Ishikawa (cell line): ENCODE measurements at regions not wholly inside any gene's neighbourhood (a gene's known extent, or its start where the extent isn't known, plus 50 kb on each side); places are given as distances from the start of the nearest gene placed in this dataset.

Source experiments
- CEBPB ChIP-seq: IDR thresholded peaks from 2 replicates; pipeline ENCODE4 v1.6.1; 2012
- CREB1 ChIP-seq: IDR thresholded peaks from 2 replicates; pipeline ENCODE4 v1.6.1; 2012; ENCODE audit warnings: low read depth
- EGR1 ChIP-seq: IDR thresholded peaks from 2 replicates; pipeline ENCODE4 v1.6.1; 2012
- EP300 ChIP-seq: IDR thresholded peaks from 2 replicates; pipeline ENCODE4 v1.6.1; 2012; ENCODE audit warnings: borderline replicate concordance
- FOXM1 ChIP-seq: IDR thresholded peaks from 2 replicates; pipeline ENCODE4 v1.6.1; 2012; ENCODE audit warnings: low read depth, borderline replicate concordance
- NFIC ChIP-seq: IDR thresholded peaks from 2 replicates; pipeline ENCODE4 v1.6.1; 2012
- RAD21 ChIP-seq: IDR thresholded peaks from 2 replicates; pipeline ENCODE4 v1.6.1; 2012; ENCODE audit warnings: low read depth
- TAF1 ChIP-seq: IDR thresholded peaks from 2 replicates; pipeline ENCODE4 v1.6.1; 2012; ENCODE audit warnings: low read depth, mild to moderate bottlenecking
- TCF12 ChIP-seq: IDR thresholded peaks from 2 replicates; pipeline ENCODE4 v1.6.1; 2012; ENCODE audit warnings: low read depth
- TEAD4 ChIP-seq: IDR thresholded peaks from 2 replicates; pipeline ENCODE4 v1.6.1; 2012
- YY1 ChIP-seq: IDR thresholded peaks from 2 replicates; pipeline ENCODE4 v1.6.1; 2012; ENCODE audit warnings: low read depth
- ZBTB7A ChIP-seq: IDR thresholded peaks from 2 replicates; pipeline ENCODE4 v1.6.1; 2012; ENCODE audit warnings: low read depth
- TF ChIP-seq, protein P1 (sequence below): IDR thresholded peaks from 2 replicates; pipeline ENCODE4 v1.6.1; 2012; ENCODE audit warnings: low read depth, mild to moderate bottlenecking
- TF ChIP-seq, protein P2 (sequence below): IDR thresholded peaks from 2 replicates; pipeline ENCODE4 v1.6.1; 2012
- TF ChIP-seq, protein P3 (sequence below): IDR thresholded peaks from 2 replicates; pipeline ENCODE4 v1.6.1; 2012

DNA sequence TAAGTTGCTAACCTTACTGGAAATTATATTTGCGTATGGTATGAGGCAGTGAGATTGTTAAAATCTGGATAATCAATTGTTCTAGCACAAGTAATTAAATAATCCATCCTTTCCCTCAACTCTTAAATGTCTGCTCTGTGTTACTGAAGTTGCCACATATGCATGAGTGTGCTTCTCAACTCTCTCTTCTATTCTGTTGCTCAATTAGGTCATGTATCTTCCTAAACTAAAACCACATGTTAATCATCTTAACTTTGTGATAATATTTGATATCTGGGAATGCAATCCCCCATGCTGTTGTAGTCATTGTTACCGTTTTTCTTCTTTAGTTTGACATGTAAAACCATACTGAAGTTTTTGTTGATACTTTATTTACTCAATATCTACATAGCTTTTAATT is 63.5 kb upstream of the STMND1 start:
- TF ChIP-seq, protein P1, sequence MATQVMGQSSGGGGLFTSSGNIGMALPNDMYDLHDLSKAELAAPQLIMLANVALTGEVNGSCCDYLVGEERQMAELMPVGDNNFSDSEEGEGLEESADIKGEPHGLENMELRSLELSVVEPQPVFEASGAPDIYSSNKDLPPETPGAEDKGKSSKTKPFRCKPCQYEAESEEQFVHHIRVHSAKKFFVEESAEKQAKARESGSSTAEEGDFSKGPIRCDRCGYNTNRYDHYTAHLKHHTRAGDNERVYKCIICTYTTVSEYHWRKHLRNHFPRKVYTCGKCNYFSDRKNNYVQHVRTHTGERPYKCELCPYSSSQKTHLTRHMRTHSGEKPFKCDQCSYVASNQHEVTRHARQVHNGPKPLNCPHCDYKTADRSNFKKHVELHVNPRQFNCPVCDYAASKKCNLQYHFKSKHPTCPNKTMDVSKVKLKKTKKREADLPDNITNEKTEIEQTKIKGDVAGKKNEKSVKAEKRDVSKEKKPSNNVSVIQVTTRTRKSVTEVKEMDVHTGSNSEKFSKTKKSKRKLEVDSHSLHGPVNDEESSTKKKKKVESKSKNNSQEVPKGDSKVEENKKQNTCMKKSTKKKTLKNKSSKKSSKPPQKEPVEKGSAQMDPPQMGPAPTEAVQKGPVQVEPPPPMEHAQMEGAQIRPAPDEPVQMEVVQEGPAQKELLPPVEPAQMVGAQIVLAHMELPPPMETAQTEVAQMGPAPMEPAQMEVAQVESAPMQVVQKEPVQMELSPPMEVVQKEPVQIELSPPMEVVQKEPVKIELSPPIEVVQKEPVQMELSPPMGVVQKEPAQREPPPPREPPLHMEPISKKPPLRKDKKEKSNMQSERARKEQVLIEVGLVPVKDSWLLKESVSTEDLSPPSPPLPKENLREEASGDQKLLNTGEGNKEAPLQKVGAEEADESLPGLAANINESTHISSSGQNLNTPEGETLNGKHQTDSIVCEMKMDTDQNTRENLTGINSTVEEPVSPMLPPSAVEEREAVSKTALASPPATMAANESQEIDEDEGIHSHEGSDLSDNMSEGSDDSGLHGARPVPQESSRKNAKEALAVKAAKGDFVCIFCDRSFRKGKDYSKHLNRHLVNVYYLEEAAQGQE: no peak
- TF ChIP-seq CREB1 (no peak), NFIC (no peak), FOXM1 (no peak), EGR1 (no peak), ZBTB7A (no peak), TEAD4 (no peak), CEBPB (no peak), TCF12 (no peak)

DNA sequence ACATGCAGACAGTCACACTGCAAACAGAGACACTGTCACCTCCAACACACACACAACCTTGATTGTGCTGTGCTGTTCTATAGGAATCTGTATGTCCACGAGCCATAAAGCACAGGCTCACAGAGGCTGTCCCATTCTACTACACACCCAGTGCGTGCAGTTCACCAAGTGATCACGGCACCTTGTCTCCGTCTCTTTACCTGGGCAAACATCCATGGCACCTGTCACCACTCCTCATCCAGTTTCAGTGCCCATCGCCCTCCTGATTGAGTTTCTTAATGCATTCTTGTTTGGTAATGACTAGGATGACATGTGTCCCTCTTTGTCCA is 65.8 kb upstream of the STMND1 start:
- no peak for TF ChIP-seq FOXM1
- no peak for TF ChIP-seq TAF1
- TF ChIP-seq TEAD4: no peak
- TF ChIP-seq, protein P2, sequence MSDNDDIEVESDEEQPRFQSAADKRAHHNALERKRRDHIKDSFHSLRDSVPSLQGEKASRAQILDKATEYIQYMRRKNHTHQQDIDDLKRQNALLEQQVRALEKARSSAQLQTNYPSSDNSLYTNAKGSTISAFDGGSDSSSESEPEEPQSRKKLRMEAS: no peak
- TF ChIP-seq TCF12: no peak
- no peak for TF ChIP-seq RAD21

DNA sequence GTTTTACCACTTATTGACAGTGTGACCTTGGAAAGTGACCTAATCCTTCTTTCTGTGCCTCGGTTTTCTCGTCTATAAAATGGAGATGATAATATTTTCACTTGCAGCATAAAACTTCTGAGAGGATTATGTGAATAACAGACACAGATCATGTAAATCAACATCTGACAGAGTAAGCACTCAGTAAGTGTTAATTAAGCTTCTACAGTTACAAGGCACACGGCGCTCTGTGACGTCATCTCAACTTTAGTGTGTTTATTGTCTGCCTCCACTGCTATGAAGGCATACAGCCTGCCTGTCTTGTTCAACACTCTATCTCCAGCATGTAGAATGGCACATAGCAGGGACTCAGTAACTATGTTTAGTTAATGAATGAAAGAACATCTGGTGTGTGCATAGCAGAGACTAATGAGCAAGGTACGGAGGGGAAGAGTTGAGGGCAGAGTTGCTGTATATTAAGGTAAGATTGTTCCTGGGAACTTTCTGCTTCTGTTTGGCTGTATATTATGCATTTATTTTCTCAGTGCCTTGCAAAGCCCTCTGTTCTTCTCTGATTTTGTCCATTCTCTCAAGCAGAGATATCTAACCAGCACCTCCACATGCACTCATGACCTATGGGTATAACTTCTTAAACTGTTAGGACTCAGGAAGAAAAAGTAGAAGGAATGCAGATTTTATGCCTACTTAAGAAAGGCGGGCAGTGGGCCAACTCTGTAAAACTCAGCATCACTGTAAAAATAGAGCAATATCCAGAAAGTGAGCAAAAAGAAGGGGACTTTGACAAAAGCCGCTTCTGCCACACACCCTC is 66.4 kb upstream of the STMND1 start:
- TF ChIP-seq YY1: no peak
- TF ChIP-seq, protein P3, sequence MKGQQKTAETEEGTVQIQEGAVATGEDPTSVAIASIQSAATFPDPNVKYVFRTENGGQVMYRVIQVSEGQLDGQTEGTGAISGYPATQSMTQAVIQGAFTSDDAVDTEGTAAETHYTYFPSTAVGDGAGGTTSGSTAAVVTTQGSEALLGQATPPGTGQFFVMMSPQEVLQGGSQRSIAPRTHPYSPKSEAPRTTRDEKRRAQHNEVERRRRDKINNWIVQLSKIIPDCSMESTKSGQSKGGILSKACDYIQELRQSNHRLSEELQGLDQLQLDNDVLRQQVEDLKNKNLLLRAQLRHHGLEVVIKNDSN: no peak
- no peak for TF ChIP-seq NFIC
- no peak for TF ChIP-seq EP300
- TF ChIP-seq, protein P1: no peak
- TF ChIP-seq TAF1: no peak
- no peak for TF ChIP-seq CEBPB
- TF ChIP-seq EGR1: no peak
- TF ChIP-seq, protein P2: no peak

DNA sequence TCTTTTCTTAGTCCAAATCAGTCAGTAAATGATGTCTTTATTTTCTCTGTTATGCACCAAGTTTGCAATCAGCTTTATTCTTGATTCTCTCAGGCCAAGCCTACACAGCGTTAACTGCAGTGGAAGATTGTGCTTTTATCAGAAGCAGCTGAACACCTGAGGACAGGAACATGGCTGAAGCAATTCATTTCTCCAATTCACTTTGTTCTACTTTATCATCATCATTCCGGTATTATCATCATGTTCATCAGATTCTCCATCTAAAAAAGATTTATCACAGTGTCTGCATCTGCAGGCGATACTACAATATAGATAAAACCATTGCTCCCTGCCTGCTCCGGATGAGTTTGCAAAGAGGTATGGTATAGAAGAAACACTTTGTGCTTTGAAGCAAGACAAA is 68.1 kb upstream of the STMND1 start:
- TF ChIP-seq CEBPB (no peak), CREB1 (no peak)
- TF ChIP-seq, protein P3: no peak
- TF ChIP-seq, protein P2: no peak

DNA sequence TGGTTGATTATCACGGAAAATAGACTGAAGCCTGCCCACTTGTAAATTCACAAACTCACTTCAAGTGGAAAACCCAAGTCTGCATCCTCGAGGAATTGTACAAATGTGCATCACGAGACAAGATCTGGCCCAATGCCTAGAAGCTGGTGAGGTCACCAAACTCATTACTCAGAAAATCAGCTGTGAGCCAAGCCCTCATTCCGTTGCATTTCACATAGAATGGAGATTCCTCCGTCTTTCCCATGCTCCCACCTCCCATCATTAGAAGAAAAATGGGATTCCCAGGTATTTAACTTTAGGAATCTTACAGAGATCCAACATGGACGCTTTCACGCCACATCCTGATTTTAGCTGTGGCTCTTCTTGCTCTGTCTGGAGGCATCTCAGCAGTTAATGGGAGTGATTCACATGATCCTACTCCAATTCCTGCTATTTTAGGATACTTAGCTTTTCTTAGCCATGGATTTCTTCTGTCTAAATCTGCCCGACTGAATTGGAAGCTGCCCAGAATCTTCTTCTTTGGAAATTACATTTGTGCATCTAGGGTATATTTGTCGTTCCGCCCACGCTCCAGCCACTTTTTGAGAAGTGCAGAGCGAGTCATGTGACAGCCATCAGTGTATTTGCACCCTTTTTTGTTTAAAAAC is 68.7 kb upstream of the STMND1 start:
- no peak for TF ChIP-seq TCF12
- TF ChIP-seq, protein P1: no peak
- TF ChIP-seq, protein P2: peak; percentile 54
- TF ChIP-seq EP300: no peak
- TF ChIP-seq TAF1: no peak
- no peak for TF ChIP-seq CREB1
- TF ChIP-seq EGR1: no peak
- TF ChIP-seq FOXM1: no peak
- no peak for TF ChIP-seq TEAD4
- TF ChIP-seq, protein P3: peak; percentile 55
- TF ChIP-seq ZBTB7A: no peak
- peak; percentile 78 for TF ChIP-seq NFIC
- TF ChIP-seq RAD21: no peak
